Inferior parietal cortex (tissue), 1 donor: ENCODE measurements at regions not wholly inside any gene's neighbourhood (a gene's known extent, or its start where the extent isn't known, plus 50 kb on each side); places are given as distances from the start of the nearest gene placed in this dataset.

Experiments
- DNase-seq: peaks from one replicate; pipeline ENCODE4 v3.0.0-alpha.2; 2016; ENCODE audit errors: extremely low spot score

GRCh38 chr14:49017447-49017846, 568.7 kb downstream of the RPS29 start:
- no peak for DNase-seq

- DNase-seq, result no peak
Measured at GRCh38 chr14:49016381-49016780, 569.8 kb downstream of the RPS29 start.

- DNase-seq, result no peak
Measured at GRCh38 chr14:49014476-49014875, 571.7 kb downstream of the RPS29 start.

- DNase-seq, result no peak
Measured at GRCh38 chr14:49008363-49008762, 577.8 kb downstream of the RPS29 start.

DNA sequence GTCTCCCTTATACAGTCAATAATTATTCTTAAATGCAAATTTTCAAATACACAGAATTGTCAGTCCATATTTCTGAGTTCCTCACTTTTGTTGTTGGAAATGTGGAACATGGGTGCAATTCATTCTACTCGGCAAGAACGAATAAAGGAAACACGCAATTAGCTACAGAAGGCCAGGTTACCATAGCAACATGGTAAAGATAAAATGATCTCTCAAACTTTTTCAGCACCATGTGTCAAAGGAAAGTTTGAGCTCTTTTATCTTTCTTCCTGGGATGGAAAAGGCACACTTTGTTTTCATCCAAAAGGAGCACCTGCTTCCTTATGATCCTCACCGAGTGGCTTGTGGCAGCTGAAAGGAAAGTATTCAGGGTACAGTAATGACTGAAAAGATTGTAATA, 595.0 kb downstream of the RPS29 start:
- no peak for DNase-seq

DNA sequence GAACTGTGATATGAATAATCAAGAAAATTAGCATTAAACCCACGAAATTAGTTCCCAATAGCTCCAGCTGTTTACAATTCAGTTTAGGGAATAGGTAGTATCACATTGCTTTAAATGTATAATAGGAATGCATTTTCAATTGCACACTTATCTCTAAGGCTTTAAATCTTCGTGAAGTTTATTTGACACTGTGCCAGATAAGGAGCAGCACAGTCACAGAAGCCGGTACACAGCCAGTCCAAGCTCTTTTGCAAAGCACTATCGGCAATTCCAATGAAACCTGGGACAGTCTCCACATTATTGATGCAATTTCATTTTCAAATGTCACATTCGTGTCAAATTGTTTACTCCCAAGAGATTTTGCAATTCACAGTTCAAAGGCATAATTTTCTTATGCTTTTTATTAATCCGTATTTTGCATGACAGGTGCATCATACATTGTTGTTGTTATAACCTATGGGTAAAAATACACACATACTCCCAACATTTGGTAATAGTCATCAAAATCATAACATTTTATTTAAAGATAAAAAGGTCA, 602.8 kb downstream of the RPS29 start:
- DNase-seq, result no peak

DNA sequence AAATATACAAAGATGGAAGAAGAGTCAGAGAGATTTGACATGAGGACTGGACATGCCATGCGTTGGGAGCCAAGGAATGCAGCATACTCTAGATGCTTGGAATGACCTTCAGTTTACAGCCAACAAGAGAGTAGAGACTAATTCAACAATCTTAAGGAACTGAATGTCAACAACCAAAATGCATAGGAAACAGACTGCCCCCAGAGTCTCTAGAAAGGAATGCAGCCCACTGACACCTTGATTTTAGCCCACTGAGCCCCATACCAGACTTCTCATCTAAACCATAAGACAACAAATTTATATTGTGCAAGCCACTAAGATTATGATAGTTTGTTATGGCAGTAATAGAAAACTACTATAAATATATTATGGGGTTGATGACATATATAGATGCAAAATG, 611.2 kb downstream of the RPS29 start:
- DNase-seq, result no peak

DNA sequence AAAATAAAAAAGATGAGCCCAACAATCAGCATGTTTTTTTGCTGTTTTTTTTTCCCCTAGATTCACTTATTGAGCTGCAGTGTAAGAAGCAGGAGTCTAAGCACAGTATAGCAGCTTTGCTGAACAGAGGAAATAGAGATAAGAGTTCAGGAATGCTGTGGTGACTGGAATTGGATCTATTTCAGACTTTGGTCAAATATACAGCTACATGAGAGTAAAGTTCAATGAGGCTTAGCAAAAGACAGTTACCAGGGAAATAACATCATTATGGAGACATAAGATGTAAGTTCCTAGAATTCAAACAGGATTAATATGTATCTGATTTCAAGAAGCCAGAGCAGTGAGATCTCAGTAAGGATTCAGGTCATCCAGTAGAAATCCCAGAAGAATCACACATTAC, 613.0 kb downstream of the RPS29 start:
- no peak for DNase-seq

- DNase-seq, result no peak
Measured at GRCh38 chr14:48970943-48971342, 615.2 kb downstream of the RPS29 start.

- no peak for DNase-seq
Measured at GRCh38 chr14:48967419-48967818, 618.8 kb downstream of the RPS29 start.

DNA sequence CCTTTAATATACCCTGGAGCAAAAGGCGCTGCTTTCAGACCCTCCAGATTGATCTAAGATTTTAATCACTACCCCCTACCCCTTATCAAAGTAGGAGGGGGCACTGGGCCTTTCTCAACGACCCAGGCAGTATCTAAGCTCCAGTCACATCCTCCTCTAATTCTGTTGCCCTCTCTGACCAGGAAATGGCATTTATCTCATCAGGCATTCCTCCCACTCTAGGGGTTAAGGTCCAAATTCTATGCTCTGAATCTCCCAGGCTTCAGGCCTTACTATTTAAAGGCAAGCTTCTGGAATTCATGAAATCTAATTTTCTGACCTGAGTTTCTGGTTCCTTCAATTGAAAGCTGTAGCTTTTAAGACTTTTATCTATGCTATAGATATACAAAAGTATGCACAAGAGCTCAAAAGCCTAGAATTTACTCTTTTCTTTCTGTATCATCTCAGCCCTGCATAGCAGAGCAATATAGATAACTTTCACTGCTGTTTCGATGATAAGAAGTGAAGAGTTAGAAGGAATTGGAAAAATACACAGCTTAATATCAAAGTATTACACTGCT, 622.9 kb downstream of the RPS29 start:
- DNase-seq, result no peak

GRCh38 chr14:48957486-48957885, 628.7 kb downstream of the RPS29 start:
- DNase-seq, result no peak

GRCh38 chr14:48955857-48956256, 630.3 kb downstream of the RPS29 start:
- DNase-seq, result no peak

DNA sequence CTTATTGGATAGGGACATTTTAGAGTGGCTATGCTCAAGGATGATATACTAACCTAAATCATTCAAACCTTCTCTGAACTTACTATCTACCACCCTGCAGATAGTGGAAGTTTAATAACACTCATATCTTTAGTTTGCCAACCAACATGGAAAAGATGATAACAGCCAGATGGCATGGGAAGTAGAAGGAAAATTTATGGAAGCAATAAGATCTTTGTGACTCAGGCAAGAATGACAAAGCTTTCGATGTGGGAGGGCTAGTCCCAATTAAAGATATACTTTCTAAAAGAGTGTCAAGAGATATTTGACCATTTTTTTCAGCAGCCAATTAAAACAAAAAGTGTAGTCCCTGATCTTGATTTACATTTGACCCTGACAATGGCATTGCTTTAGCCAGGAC, 631.7 kb downstream of the RPS29 start:
- DNase-seq, result peak; percentile 18

- no peak for DNase-seq
Measured at GRCh38 chr14:48944809-48945208, 641.4 kb downstream of the RPS29 start.

- DNase-seq, result peak; percentile 54
Measured at GRCh38 chr14:48943913-48944312, 642.3 kb downstream of the RPS29 start.

DNA sequence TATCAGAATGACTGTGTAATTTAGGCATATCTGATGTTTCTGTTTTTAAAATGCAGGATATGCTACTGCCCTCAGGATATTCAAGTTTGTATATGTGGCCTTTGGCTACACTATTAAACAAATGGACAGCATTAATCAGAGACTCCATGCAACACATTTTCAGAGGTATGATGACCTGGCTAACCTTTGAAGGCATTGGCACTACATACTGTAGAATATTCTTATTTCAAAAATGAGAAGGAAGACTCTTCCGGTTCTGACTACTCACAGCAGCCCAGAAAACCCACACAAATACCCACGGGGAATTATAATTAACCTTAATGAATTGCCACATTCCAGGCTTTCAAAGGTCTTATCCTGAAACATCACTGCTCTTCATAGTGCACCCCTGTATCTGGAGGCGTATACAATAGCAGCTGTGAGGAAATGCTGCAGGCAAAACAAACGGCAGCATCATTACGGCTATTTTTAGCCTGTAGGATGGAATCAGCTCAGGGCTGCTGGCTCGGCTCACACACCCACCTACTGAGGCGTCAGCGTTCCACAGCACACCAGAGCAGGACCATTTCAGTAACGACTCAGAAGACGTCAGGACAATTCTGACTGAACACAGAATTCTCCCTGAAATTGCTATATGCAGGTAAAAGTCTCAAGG, 648.5 kb downstream of the RPS29 start:
- peak; percentile 13 for DNase-seq

DNA sequence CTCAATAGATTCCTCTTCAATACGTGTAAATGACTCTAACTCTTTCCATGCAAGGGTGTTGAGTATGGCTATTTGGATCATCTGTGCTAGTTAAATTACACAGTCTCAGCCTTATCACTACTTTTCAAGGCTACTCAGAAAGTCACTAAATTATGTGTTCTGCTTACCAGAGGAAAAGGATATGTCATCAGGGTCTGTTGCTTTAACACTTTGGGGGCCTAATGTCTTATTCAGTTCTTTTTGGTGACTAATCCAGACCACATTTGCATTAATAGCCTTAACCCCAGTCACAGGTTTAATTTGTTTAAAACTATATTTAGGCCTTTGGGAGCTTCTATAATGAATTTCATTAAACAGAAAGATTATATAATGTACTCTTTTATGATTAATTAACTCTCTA, 649.3 kb downstream of the RPS29 start:
- no peak for DNase-seq

- DNase-seq, result peak; percentile 71
Measured at GRCh38 chr14:48936362-48936761, 649.8 kb downstream of the RPS29 start.

DNA sequence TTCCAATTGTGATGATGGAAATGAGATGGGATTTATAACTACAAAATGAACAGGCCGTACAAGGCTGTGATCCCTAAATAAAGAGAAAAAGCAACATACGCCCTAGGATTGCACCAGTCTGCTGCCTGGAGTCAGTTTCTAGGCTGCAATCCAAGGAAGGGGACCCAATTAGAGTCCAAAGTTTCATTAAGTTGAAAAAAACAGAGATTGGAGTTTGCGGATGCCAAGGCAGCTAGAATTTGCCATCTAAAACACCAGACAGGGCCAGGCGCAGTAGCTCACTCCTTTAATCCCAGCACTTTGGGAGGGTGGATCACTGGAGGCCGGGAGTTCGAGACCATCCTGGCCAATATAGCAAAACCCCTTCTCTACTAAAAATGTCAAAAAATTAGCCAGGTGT, 661.0 kb downstream of the RPS29 start:
- peak; percentile 9 for DNase-seq

- no peak for DNase-seq
Measured at GRCh38 chr14:48914921-48915320, 671.3 kb downstream of the RPS29 start.

DNA sequence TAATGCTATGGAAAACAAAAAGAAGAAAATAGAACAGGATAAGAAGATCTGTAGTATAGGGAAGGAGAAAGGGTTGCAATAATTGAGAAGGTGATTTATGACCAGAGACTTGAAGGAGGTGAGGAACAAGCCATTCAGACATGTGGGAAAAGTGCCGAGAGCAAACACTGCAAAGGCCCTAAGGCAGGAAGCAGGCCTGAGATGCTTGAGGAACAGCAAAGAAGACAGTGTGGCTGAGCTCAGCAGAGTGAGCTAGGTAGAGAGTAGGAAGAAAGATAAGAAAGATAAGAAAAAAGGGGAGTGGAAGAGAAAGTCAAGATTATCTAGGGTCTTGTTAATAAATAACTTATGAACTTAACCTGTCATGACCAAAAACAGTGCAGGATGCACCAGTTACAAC, 671.8 kb downstream of the RPS29 start:
- no peak for DNase-seq

DNA sequence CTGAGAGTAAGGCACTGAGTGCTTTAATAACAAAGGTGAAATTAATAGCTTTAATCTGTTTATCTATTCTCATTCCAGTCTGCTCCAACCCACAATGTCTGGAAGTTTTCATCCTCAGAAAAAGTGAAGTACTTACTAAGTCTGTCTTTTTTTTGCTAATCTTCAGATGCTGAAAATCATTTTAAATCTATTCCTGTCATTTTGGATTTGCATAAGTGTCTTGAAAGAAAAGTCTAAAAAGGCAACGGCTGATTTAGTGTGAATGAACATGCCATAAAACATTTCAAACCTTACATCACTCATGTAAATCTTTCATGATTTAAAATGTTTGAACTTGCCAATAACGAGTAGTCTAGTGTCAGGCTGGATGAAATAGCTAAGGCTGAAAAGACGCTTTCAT, 685.6 kb downstream of the RPS29 start:
- no peak for DNase-seq

GRCh38 chr14:48890333-48890732, 695.8 kb downstream of the RPS29 start:
- no peak for DNase-seq
